DND-41 (cell line): ENCODE measurements at regions not wholly inside any gene's neighbourhood (a gene's known extent, or its start where the extent isn't known, plus 50 kb on each side); places are given as distances from the start of the nearest gene placed in this dataset.

ENCODE experiments used
- EZH2 ChIP-seq: IDR thresholded peaks from 3 replicates; pipeline ENCODE4 v1.6.1; 2012; ENCODE audit warnings: borderline replicate concordance, low read depth, mild to moderate bottlenecking, moderate library complexity, low read length, inconsistent platforms; ENCODE audit not compliant: severe bottlenecking
- TF ChIP-seq, protein P1 (sequence below): IDR thresholded peaks from 2 replicates; pipeline ENCODE4 v1.5.1; 2012; ENCODE audit warnings: borderline replicate concordance, low read length, moderate library complexity, mild to moderate bottlenecking; ENCODE audit not compliant: poor library complexity, severe bottlenecking; ENCODE audit errors: extremely low read depth

DNA sequence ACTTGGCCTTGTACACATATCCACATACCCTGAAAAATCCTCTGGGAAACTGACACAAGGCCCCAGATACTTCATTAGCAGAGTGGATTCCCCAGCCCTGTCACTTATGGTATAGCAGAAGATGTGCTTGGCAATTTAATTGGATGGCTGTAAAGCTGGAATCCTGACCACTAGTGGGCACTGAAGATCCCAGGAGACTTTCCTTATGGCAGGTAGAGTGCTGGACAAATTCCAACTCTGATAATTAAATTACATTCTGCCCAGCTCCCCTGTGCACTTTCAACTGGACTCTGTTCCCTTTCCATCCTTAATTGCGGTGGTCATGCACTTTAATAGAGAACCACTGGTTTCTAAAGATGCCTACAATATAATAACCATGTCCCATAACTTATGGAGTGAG lies 119.8 kb downstream of the DCK start:
- TF ChIP-seq, protein P1, sequence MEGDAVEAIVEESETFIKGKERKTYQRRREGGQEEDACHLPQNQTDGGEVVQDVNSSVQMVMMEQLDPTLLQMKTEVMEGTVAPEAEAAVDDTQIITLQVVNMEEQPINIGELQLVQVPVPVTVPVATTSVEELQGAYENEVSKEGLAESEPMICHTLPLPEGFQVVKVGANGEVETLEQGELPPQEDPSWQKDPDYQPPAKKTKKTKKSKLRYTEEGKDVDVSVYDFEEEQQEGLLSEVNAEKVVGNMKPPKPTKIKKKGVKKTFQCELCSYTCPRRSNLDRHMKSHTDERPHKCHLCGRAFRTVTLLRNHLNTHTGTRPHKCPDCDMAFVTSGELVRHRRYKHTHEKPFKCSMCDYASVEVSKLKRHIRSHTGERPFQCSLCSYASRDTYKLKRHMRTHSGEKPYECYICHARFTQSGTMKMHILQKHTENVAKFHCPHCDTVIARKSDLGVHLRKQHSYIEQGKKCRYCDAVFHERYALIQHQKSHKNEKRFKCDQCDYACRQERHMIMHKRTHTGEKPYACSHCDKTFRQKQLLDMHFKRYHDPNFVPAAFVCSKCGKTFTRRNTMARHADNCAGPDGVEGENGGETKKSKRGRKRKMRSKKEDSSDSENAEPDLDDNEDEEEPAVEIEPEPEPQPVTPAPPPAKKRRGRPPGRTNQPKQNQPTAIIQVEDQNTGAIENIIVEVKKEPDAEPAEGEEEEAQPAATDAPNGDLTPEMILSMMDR = peak; percentile 31
- no peak for TF ChIP-seq EZH2
